ENCODE measurements at regions not wholly inside any gene's neighbourhood (a gene's known extent, or its start where the extent isn't known, plus 50 kb on each side); places are given as distances from the start of the nearest gene placed in this dataset.

- DNase-seq (ENCODE audit: low spot score), result no peak
These were observed 1436.9 kb downstream of the UQCRFS1 start for GRCh38 chr19:27776020-27776419.

GRCh38 chr19:27775395-27775794 is 1437.6 kb downstream of the UQCRFS1 start:
- DNase-seq (ENCODE audit: low spot score), result no peak

- DNase-seq (ENCODE audit: low spot score), result no peak
These were observed 1438.1 kb downstream of the UQCRFS1 start for GRCh38 chr19:27774827-27775226.

GRCh38 chr19:27774337-27774736 is 1438.6 kb downstream of the UQCRFS1 start:
- DNase-seq (ENCODE audit: low spot score), result no peak

GRCh38 chr19:27773318-27774094 is 1439.4 kb downstream of the UQCRFS1 start:
- no peak for DNase-seq (ENCODE audit: low spot score)

GRCh38 chr19:27772059-27772458 is 1440.9 kb downstream of the UQCRFS1 start:
- DNase-seq (ENCODE audit: low spot score), result no peak

GRCh38 chr19:27770095-27770494 is 1442.9 kb downstream of the UQCRFS1 start:
- DNase-seq (ENCODE audit: low spot score), result no peak

GRCh38 chr19:27767234-27767633 is 1445.7 kb downstream of the UQCRFS1 start:
- DNase-seq (ENCODE audit: low spot score), result no peak

- no peak for DNase-seq (ENCODE audit: low spot score)
These were observed 1446.8 kb downstream of the UQCRFS1 start for GRCh38 chr19:27765912-27766725.

GRCh38 chr19:27765397-27765796 is 1447.6 kb downstream of the UQCRFS1 start:
- no peak for DNase-seq (ENCODE audit: low spot score)

- no peak for DNase-seq (ENCODE audit: low spot score)
These were observed 1448.7 kb downstream of the UQCRFS1 start for GRCh38 chr19:27764186-27764804.

- no peak for DNase-seq (ENCODE audit: low spot score)
These were observed 1450.0 kb downstream of the UQCRFS1 start for GRCh38 chr19:27762933-27763332.

GRCh38 chr19:27759896-27760295 is 1453.1 kb downstream of the UQCRFS1 start:
- DNase-seq (ENCODE audit: low spot score), result no peak

GRCh38 chr19:27758626-27759505 is 1454.1 kb downstream of the UQCRFS1 start:
- DNase-seq (ENCODE audit: low spot score), result no peak

- DNase-seq (ENCODE audit: low spot score), result no peak
These were observed 1458.3 kb downstream of the UQCRFS1 start for GRCh38 chr19:27754700-27755099.

GRCh38 chr19:27753622-27754021 is 1459.3 kb downstream of the UQCRFS1 start:
- no peak for DNase-seq (ENCODE audit: low spot score)

- DNase-seq (ENCODE audit: low spot score), result no peak
These were observed 1460.3 kb downstream of the UQCRFS1 start for GRCh38 chr19:27752530-27753184.

GRCh38 chr19:27751044-27751391 is 1461.9 kb downstream of the UQCRFS1 start:
- no peak for DNase-seq (ENCODE audit: low spot score)

GRCh38 chr19:27750391-27751043 is 1462.4 kb downstream of the UQCRFS1 start:
- no peak for DNase-seq (ENCODE audit: low spot score)

GRCh38 chr19:27748551-27749152 is 1464.3 kb downstream of the UQCRFS1 start:
- DNase-seq (ENCODE audit: low spot score), result no peak
